Activated naive CD8-positive, alpha-beta T cell (primary cell): ENCODE measurements at regions not wholly inside any gene's neighbourhood (a gene's known extent, or its start where the extent isn't known, plus 50 kb on each side); places are given as distances from the start of the nearest gene placed in this dataset.

Experiments
- H3K27ac Mint-ChIP-seq: one replicate; pipeline ENCODE4 v1.8.0; 2021; ENCODE audit warnings: mixed read lengths
- H3K27me3 Mint-ChIP-seq: one replicate; pipeline ENCODE4 v1.8.0; 2021; ENCODE audit warnings: mixed read lengths
- H3K36me3 Mint-ChIP-seq: one replicate; pipeline ENCODE4 v1.8.0; 2021; ENCODE audit warnings: mixed read lengths
- H3K4me1 Mint-ChIP-seq: one replicate; pipeline ENCODE4 v1.8.0; 2021; ENCODE audit warnings: low read depth, mixed read lengths
- H3K4me3 Mint-ChIP-seq: one replicate; pipeline ENCODE4 v1.8.0; 2021; ENCODE audit warnings: mild to moderate bottlenecking, mixed read lengths
- H3K9me3 Mint-ChIP-seq: one replicate; pipeline ENCODE4 v1.8.0; 2021; ENCODE audit warnings: low read depth, mixed read lengths

DNA sequence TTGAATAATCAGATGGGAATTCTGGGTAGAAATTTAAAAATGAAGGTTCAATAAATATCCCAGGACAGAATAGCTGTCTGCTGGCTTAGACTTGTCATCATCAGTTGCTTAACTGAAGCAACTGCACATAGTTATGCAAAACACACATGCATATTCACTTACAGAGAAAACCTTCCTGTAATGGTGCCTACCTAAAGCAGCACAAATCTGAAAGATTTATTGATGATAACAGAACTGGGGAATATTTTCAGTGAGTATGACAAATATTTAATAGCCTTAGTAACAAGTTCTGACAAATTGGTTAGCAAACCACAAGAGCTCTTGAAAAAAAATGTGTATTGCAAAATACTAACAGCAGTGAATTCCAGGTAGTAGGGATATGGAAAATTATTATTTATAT, 606.8 kb upstream of the BOD1L1 start:
- H3K9me3 Mint-ChIP-seq = no peaks in the 10 kb centered on the region
- H3K36me3 Mint-ChIP-seq = no peaks in the 10 kb centered on the region
- peaks cover 2% of the 10 kb centered on the region for H3K27me3 Mint-ChIP-seq
- H3K27ac Mint-ChIP-seq = no peak overlapping the region
- H3K4me1 Mint-ChIP-seq = no peaks in the 10 kb centered on the region
- H3K4me3 Mint-ChIP-seq = no peak overlapping the region

DNA sequence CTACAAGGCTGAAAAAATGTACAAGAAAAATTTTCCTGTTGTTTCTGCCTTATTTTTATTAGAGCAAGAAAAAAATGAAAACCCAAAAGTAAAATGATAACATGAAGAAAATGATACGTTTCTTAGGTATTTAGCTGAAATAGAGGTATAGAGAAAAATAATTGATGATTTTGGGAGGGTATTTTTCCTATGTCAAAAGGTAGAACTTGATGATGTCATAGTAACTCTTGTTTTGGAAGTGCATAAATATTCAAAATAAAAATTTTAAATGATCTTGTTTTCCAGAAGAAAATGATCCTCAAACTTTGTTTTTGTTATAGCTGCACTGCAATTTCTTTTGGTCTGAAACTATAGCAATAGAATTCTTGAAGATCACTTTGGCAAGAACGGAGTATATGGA, 608.8 kb upstream of the BOD1L1 start:
- no peak overlapping the region for H3K4me3 Mint-ChIP-seq
- peaks cover 2% of the 10 kb centered on the region for H3K36me3 Mint-ChIP-seq
- H3K27ac Mint-ChIP-seq = no peak overlapping the region
- peaks cover 3% of the 10 kb centered on the region for H3K9me3 Mint-ChIP-seq
- peaks cover 3% of the 10 kb centered on the region for H3K27me3 Mint-ChIP-seq
- no peaks in the 10 kb centered on the region for H3K4me1 Mint-ChIP-seq

DNA sequence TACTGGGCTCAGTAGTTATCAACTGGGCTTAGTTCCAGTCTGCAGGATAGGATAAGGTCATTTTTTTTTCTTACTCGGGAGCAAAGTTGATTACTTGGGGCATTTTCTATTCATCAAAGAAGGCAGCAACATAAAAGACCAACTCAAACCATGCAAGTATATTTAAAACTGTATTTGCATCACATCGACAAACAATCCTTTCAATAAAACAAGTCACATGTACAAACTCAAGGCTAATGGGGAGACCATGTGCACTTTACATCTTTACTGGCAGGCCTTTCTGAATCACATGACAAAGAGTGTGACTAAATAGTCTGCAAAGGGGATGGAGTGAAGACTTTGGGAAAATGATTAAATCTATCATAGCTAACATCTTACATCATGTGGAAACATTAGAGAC, 610.4 kb upstream of the BOD1L1 start:
- H3K27ac Mint-ChIP-seq = no peak overlapping the region

DNA sequence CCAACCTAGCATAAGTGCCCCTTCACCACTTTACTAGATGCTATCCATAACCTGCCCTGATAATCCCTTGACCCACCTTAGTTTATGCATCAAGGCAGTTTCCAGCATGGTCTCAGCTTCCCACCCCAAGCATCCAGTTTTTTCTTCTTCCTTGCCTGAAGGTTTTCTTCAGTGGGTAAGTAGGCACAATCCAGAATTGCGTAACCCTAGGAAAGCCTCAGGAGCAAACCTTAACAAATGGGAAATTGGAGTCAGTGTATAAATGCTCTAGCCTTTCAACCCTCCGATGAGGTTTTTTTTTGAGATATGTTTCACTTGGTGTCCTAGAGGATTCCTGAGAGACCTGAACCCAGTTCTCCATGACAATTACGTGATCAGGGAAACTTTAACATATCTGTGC, 614.0 kb upstream of the BOD1L1 start:
- Mint-ChIP-seq H3K27ac (no peak overlapping the region), H3K27me3 (peaks cover 4% of the 10 kb centered on the region), H3K9me3 (peaks cover 3% of the 10 kb centered on the region), H3K4me1 (no peaks in the 10 kb centered on the region), H3K4me3 (no peak overlapping the region), H3K36me3 (peaks cover 2% of the 10 kb centered on the region)

More for the DNA sequence above, 610.4 kb upstream of the BOD1L1 start:
- H3K4me3 Mint-ChIP-seq = no peak overlapping the region
- no peaks in the 10 kb centered on the region for H3K4me1 Mint-ChIP-seq
- H3K27me3 Mint-ChIP-seq = peaks cover 3% of the 10 kb centered on the region
- H3K36me3 Mint-ChIP-seq = peaks cover 2% of the 10 kb centered on the region
- H3K9me3 Mint-ChIP-seq = peaks cover 3% of the 10 kb centered on the region

DNA sequence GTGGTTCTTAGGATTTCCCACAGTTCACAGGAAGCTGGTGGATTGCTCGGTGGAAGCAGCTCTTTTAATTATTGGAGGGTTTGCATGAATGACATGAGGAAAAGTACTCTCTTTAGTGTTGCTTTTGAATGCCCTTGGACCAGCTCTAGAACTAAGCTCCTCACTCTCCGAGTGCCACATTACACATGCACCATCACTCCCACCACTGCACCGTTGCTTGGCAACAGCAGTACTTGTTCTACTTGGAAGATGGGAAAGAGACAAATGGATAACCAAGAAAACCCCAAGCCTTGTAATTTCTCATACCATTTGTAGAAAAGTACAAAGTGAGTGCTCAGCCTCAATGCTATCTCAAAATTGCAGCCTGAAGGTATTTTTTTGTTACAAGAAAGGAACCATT, 620.2 kb upstream of the BOD1L1 start:
- H3K9me3 Mint-ChIP-seq = no peaks in the 10 kb centered on the region
- H3K4me3 Mint-ChIP-seq = no peak overlapping the region
- H3K27me3 Mint-ChIP-seq = peaks cover 1% of the 10 kb centered on the region
- no peak overlapping the region for H3K27ac Mint-ChIP-seq
- no peaks in the 10 kb centered on the region for H3K4me1 Mint-ChIP-seq
- H3K36me3 Mint-ChIP-seq = no peaks in the 10 kb centered on the region

DNA sequence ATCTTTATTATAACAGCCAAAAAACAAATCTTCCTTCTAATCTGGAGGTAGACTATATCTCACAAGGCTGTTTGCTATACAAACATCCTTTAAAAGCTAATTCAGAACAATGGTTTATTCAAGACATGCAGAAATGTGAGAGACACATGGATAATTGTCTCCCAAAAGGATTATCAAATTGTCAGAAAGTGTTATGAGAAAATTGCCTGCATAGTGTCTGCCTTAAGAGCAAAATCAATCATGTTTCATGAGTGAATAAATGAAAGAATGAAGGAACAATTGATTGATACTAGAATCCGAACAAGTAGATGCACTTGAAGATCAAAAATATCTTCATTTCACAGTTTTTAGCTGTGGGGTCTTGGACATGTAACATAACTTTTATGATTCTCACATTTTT, 621.7 kb upstream of the BOD1L1 start:
- no peaks in the 10 kb centered on the region for H3K36me3 Mint-ChIP-seq
- no peaks in the 10 kb centered on the region for H3K9me3 Mint-ChIP-seq
- no peak overlapping the region for H3K4me3 Mint-ChIP-seq
- no peak overlapping the region for H3K27ac Mint-ChIP-seq
- H3K27me3 Mint-ChIP-seq = peaks cover 1% of the 10 kb centered on the region
- H3K4me1 Mint-ChIP-seq = no peaks in the 10 kb centered on the region

DNA sequence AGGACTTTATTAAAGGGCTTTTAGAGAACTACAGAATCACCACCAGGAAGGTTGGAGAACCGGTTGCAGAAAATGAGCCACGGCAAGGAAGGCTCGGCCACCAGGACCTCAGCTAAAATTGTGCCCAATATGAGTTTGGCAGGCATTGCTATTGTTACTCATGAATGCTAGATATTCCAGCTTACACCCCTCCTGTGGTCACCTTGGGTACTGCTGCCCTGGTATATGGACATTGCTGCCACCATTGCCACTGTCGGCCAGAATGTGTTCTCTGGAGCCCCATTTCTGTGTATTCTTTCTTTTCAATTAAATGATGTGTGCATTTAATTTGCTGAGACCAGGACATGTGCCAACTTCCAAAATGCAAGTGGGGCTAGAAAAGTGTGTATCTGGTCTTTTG, 626.7 kb upstream of the BOD1L1 start:
- H3K27ac Mint-ChIP-seq = no peak overlapping the region
- H3K27me3 Mint-ChIP-seq = no peaks in the 10 kb centered on the region
- no peak overlapping the region for H3K4me3 Mint-ChIP-seq
- no peaks in the 10 kb centered on the region for H3K9me3 Mint-ChIP-seq
- no peaks in the 10 kb centered on the region for H3K4me1 Mint-ChIP-seq
- H3K36me3 Mint-ChIP-seq = no peaks in the 10 kb centered on the region

DNA sequence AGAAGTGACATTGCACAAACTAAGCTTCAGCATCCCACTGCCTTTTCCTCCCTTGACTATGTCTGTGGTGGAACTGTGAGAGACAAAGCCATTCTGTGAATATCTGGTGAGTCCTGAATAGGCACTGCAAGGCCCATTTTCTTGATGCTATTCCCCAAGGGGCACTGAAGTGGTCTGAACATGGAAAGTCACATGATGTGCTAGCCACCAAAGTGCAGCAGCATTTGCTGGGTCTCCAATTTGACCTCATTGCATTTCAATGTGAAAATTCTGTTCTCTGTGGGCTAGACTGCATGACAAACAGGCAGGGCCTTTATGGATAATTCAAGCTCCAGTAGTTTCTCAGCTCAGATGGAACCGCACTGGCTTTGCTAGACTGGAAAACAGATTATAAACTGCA, 627.4 kb upstream of the BOD1L1 start:
- Mint-ChIP-seq H3K36me3 (no peaks in the 10 kb centered on the region), H3K27ac (no peak overlapping the region), H3K4me1 (no peaks in the 10 kb centered on the region), H3K9me3 (no peaks in the 10 kb centered on the region), H3K27me3 (no peaks in the 10 kb centered on the region), H3K4me3 (no peak overlapping the region)

DNA sequence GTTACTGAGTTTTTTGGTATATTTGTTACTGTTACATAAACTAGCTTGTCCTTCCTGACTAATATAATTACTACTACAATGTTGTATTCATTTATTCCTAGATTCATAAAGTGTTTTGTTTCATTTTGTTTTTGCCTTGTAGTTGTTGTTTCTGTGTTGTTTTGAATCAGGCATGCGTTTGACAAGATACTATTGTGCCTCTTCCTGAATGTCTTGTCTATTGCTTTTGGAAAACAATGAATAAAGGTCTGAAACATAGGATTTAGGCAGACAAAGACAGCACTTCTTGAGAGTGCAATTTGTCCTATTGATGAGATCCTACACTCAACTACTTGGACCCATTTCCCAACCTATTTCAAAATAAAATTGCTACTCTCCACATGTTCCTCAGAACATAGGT, 630.4 kb upstream of the BOD1L1 start:
- Mint-ChIP-seq H3K9me3 (no peaks in the 10 kb centered on the region), H3K27me3 (no peaks in the 10 kb centered on the region), H3K4me3 (no peak overlapping the region), H3K27ac (no peak overlapping the region), H3K36me3 (no peaks in the 10 kb centered on the region), H3K4me1 (no peaks in the 10 kb centered on the region)

DNA sequence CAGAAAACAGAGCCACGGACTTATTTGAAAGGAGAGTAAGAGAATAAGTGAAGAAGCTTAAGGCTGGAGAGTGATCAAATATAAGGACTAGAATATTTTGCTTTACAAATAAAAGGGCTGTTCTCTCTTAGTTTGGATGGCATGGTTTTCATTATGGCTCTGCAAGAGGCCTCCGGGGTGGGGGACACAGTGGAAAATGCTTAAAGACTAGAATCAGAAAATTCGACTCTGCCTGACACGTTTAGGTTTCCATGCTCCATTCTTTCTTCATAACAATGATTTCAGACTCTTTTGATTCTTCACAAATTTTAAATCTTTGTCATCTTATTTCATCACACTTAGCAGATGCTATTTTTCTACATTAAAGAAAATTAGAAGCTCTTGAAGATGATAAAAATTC, 632.4 kb upstream of the BOD1L1 start:
- H3K9me3 Mint-ChIP-seq = no peaks in the 10 kb centered on the region
- H3K27ac Mint-ChIP-seq = no peak overlapping the region
- no peak overlapping the region for H3K4me3 Mint-ChIP-seq
- no peaks in the 10 kb centered on the region for H3K36me3 Mint-ChIP-seq
- no peaks in the 10 kb centered on the region for H3K27me3 Mint-ChIP-seq
- H3K4me1 Mint-ChIP-seq = no peaks in the 10 kb centered on the region

DNA sequence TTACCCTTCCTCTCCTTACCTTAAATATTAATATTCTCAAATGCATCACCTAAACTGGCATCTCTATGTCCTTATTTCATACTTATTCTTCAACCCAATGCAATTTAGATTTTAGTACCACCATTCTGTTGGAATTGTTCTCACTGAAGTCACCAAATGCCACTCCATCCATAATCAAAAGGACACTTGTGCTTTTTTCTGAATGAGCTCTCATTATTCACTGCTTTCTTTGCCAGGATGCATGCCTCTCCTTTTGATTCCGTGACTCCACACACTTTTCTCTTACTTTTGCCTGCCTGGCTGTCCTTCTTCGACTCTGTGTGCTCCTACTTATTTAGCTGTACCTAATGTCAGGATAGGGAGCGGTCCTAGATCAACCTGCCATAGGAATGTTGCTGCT, 633.1 kb upstream of the BOD1L1 start:
- H3K36me3 Mint-ChIP-seq = no peaks in the 10 kb centered on the region
- no peak overlapping the region for H3K4me3 Mint-ChIP-seq
- no peaks in the 10 kb centered on the region for H3K27me3 Mint-ChIP-seq
- H3K4me1 Mint-ChIP-seq = no peaks in the 10 kb centered on the region
- no peaks in the 10 kb centered on the region for H3K9me3 Mint-ChIP-seq
- no peak overlapping the region for H3K27ac Mint-ChIP-seq

DNA sequence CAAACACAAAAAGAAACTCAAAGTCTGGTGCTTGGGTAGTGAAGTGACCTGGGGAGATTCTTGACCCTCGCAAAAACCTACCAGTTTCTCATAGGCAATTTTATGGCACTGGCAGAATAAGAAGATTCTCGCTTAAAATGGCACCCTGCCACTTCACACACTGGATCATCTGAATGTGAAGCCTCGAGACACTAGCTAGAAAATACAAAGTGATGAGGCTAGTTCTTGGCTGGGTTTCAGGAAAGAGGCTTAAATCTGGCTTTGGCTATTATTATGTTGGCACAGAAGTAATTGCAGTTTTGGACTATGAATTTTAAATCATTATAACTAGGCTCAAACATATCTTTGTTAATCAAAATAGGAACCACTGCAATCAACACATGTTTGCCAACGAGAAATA, 634.7 kb upstream of the BOD1L1 start:
- no peak overlapping the region for H3K27ac Mint-ChIP-seq
- H3K27me3 Mint-ChIP-seq = peaks cover 2% of the 10 kb centered on the region
- H3K4me3 Mint-ChIP-seq = no peak overlapping the region
- no peaks in the 10 kb centered on the region for H3K36me3 Mint-ChIP-seq
- no peaks in the 10 kb centered on the region for H3K4me1 Mint-ChIP-seq
- H3K9me3 Mint-ChIP-seq = no peaks in the 10 kb centered on the region

DNA sequence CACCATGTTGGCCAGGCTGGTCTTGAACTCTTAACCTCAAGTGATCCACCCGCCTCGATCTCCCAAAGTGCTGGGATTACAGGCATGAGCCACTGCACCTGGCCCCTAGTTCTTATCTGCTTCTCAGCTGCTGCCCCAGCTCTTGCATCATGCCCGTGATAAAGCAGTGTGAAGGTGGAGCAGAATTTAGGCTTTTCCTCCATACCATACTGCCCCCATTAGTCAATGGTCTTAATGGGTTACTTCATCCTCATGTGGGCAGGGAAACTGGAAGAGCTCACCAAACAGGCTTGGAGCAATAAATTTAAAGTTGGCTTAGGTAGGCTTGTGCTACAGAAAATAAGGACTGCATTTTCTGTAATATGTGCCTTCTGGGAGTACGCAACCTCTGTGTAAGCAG, 636.9 kb upstream of the BOD1L1 start:
- Mint-ChIP-seq H3K9me3 (no peaks in the 10 kb centered on the region), H3K27me3 (peaks cover 5% of the 10 kb centered on the region), H3K4me1 (no peaks in the 10 kb centered on the region), H3K27ac (no peak overlapping the region), H3K36me3 (no peaks in the 10 kb centered on the region), H3K4me3 (no peak overlapping the region)

DNA sequence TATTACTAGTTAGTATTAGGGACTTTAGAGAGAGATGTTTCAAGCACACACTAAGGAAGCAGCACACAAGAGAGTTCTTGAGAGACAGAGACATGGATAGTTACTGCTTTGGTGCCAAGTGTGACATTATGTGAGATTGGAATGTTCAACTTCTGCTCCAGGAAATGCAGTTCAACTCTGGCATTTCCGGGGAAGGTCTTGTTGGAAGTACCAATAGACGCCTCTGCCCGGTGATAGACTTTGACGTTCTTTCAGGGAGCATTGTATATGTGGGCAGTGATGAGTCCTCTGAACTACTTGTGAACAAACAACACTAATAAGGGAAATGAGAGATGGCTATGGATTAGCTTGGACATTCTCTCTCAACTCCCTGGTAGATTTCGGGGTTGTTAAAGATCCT, 638.1 kb upstream of the BOD1L1 start:
- no peaks in the 10 kb centered on the region for H3K36me3 Mint-ChIP-seq
- H3K9me3 Mint-ChIP-seq = no peaks in the 10 kb centered on the region
- H3K4me3 Mint-ChIP-seq = no peak overlapping the region
- H3K4me1 Mint-ChIP-seq = no peaks in the 10 kb centered on the region
- H3K27me3 Mint-ChIP-seq = peaks cover 5% of the 10 kb centered on the region
- H3K27ac Mint-ChIP-seq = no peak overlapping the region

DNA sequence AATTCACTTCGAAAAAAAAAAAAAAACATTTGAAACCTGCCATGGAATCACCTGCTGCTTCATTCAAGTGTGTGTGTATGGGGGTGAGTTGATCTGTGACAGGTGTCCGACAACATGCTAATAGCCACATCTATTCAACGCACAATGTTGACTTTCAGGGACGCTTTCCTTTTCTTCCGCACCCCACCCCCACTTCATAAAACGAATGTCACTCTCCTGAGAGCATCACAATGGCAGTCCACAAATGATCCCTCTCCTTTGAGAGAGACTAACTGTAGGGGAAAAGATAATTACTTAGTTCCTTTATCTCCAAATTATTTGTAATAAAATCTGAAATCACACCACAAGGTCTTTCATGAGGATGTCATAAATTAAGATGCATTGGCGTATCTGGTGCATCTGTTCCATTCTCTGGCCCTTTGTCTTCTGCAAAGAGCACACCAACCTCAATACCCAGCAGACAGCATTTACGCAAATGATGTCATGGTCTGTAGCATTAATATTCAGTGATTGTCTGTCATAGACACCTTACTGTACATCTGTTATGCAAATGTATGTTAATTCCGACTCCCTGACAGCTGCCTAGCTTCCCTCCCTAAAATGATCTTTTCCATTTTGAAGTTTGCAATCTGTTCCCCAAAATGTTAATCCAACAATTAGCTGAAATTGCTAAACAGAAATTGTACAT, 640.0 kb upstream of the BOD1L1 start:
- no peak overlapping the region for H3K27ac Mint-ChIP-seq
- H3K27me3 Mint-ChIP-seq = peaks cover 6% of the 10 kb centered on the region

DNA sequence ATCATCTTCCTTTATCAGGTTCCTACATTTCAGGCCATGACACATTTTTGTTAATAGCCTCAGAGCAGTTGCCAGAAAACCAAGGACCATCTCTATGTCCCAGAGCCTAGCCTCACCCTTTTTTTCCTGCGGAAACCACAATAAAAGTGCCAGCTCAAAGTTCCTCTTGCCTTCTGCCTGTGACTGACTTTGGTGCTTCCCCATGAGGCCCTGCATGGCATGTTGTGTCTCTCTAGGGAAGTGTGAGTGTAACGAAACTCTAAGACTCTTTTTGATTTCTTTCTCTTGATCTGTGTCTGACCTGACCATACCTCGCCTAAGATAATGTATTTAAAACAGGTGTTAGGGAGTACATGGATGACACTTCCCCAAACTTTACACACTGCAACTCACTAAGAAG, 642.3 kb upstream of the BOD1L1 start:
- peaks cover 6% of the 10 kb centered on the region for H3K27me3 Mint-ChIP-seq
- no peak overlapping the region for H3K27ac Mint-ChIP-seq
- H3K4me1 Mint-ChIP-seq = no peaks in the 10 kb centered on the region
- no peaks in the 10 kb centered on the region for H3K36me3 Mint-ChIP-seq
- H3K9me3 Mint-ChIP-seq = no peaks in the 10 kb centered on the region
- H3K4me3 Mint-ChIP-seq = no peak overlapping the region

More for the DNA sequence above, 640.0 kb upstream of the BOD1L1 start:
- Mint-ChIP-seq H3K4me1 (no peaks in the 10 kb centered on the region), H3K9me3 (no peaks in the 10 kb centered on the region), H3K36me3 (no peaks in the 10 kb centered on the region), H3K4me3 (no peak overlapping the region)
